ENCODE measurements at regions not wholly inside any gene's neighbourhood (a gene's known extent, or its start where the extent isn't known, plus 50 kb on each side); places are given as distances from the start of the nearest gene placed in this dataset.
"Not testable (repeated sequence)": the region's sequence is repeated elsewhere in the genome, so short reads cannot be mapped to it uniquely, and the experiment has no call there.

GRCh38 chr2:136319651-136320050 lies 201.7 kb upstream of the CXCR4 start:
- H3K36me3 ChIP-seq (ENCODE audit: insufficient read depth, low read length), result no peaks in the 10 kb centered on the region
- H3K9ac ChIP-seq (ENCODE audit: low read length), result no peak overlapping the region
- no peaks in the 10 kb centered on the region for H3K4me1 ChIP-seq (ENCODE audit: insufficient read depth, low read length)
- H3K4me3 ChIP-seq (ENCODE audit: low read depth in 1 of 2, low read length in 2 of 2), result no peak overlapping the region
- H3K27ac ChIP-seq (ENCODE audit: low read depth, low read length), result no peak overlapping the region
- no peaks in the 10 kb centered on the region for H3K27me3 ChIP-seq (ENCODE audit: control insufficient read depth in 1 of 2, insufficient read depth in 2 of 2, low read length in 2 of 2)
- H3K9me3 ChIP-seq (ENCODE audit: low read length), result no peaks in the 10 kb centered on the region

- no peaks in the 10 kb centered on the region for H3K4me1 ChIP-seq (ENCODE audit: insufficient read depth, low read length)
- no peaks in the 10 kb centered on the region for H3K9me3 ChIP-seq (ENCODE audit: low read length)
- H3K36me3 ChIP-seq (ENCODE audit: insufficient read depth, low read length), result no peaks in the 10 kb centered on the region
- no peak overlapping the region for H3K27ac ChIP-seq (ENCODE audit: low read depth, low read length)
- no peak overlapping the region for H3K9ac ChIP-seq (ENCODE audit: low read length)
- H3K4me3 ChIP-seq (ENCODE audit: low read depth in 1 of 2, low read length in 2 of 2), result no peak overlapping the region
- H3K27me3 ChIP-seq (ENCODE audit: control insufficient read depth in 1 of 2, insufficient read depth in 2 of 2, low read length in 2 of 2), result no peaks in the 10 kb centered on the region
Measured at GRCh38 chr2:136319237-136319636, 201.3 kb upstream of the CXCR4 start.

- Histone ChIP-seq H3K4me1 (ENCODE audit: insufficient read depth, low read length) (no peaks in the 10 kb centered on the region), H3K36me3 (ENCODE audit: insufficient read depth, low read length) (no peaks in the 10 kb centered on the region), H3K27ac (ENCODE audit: low read depth, low read length) (no peak overlapping the region), H3K9me3 (ENCODE audit: low read length) (no peaks in the 10 kb centered on the region), H3K4me3 (ENCODE audit: low read depth in 1 of 2, low read length in 2 of 2) (no peak overlapping the region), H3K27me3 (ENCODE audit: control insufficient read depth in 1 of 2, insufficient read depth in 2 of 2, low read length in 2 of 2) (no peaks in the 10 kb centered on the region), H3K9ac (ENCODE audit: low read length) (no peak overlapping the region)
Measured at GRCh38 chr2:136314240-136314639, 196.3 kb upstream of the CXCR4 start.

- not testable (repeated sequence) for H3K4me3 ChIP-seq (ENCODE audit: low read depth in 1 of 2, low read length in 2 of 2); H3K27ac ChIP-seq (ENCODE audit: low read depth, low read length); H3K4me1 ChIP-seq (ENCODE audit: insufficient read depth, low read length); H3K9me3 ChIP-seq (ENCODE audit: low read length); H3K36me3 ChIP-seq (ENCODE audit: insufficient read depth, low read length); H3K9ac ChIP-seq (ENCODE audit: low read length); H3K27me3 ChIP-seq (ENCODE audit: control insufficient read depth in 1 of 2, insufficient read depth in 2 of 2, low read length in 2 of 2)
Measured at GRCh38 chr2:136312568-136312967, 194.6 kb upstream of the CXCR4 start.

GRCh38 chr2:136310797-136311603 lies 193.1 kb upstream of the CXCR4 start:
- H3K27me3 ChIP-seq (ENCODE audit: control insufficient read depth in 1 of 2, insufficient read depth in 2 of 2, low read length in 2 of 2), result no peaks in the 10 kb centered on the region
- no peaks in the 10 kb centered on the region for H3K36me3 ChIP-seq (ENCODE audit: insufficient read depth, low read length)
- H3K9ac ChIP-seq (ENCODE audit: low read length), result no peak overlapping the region
- no peak overlapping the region for H3K4me3 ChIP-seq (ENCODE audit: low read depth in 1 of 2, low read length in 2 of 2)
- H3K9me3 ChIP-seq (ENCODE audit: low read length), result no peaks in the 10 kb centered on the region
- no peak overlapping the region for H3K27ac ChIP-seq (ENCODE audit: low read depth, low read length)
- no peaks in the 10 kb centered on the region for H3K4me1 ChIP-seq (ENCODE audit: insufficient read depth, low read length)

GRCh38 chr2:136310005-136310495 lies 192.1 kb upstream of the CXCR4 start:
- Histone ChIP-seq H3K36me3 (ENCODE audit: insufficient read depth, low read length) (no peaks in the 10 kb centered on the region), H3K9me3 (ENCODE audit: low read length) (no peaks in the 10 kb centered on the region), H3K9ac (ENCODE audit: low read length) (no peak overlapping the region), H3K4me3 (ENCODE audit: low read depth in 1 of 2, low read length in 2 of 2) (no peak overlapping the region), H3K4me1 (ENCODE audit: insufficient read depth, low read length) (no peaks in the 10 kb centered on the region), H3K27me3 (ENCODE audit: control insufficient read depth in 1 of 2, insufficient read depth in 2 of 2, low read length in 2 of 2) (no peaks in the 10 kb centered on the region), H3K27ac (ENCODE audit: low read depth, low read length) (no peak overlapping the region)

- Histone ChIP-seq H3K4me3 (ENCODE audit: low read depth in 1 of 2, low read length in 2 of 2) (no peak overlapping the region), H3K27me3 (ENCODE audit: control insufficient read depth in 1 of 2, insufficient read depth in 2 of 2, low read length in 2 of 2) (no peaks in the 10 kb centered on the region), H3K9me3 (ENCODE audit: low read length) (no peaks in the 10 kb centered on the region), H3K27ac (ENCODE audit: low read depth, low read length) (no peak overlapping the region), H3K36me3 (ENCODE audit: insufficient read depth, low read length) (no peaks in the 10 kb centered on the region), H3K9ac (ENCODE audit: low read length) (no peak overlapping the region), H3K4me1 (ENCODE audit: insufficient read depth, low read length) (no peaks in the 10 kb centered on the region)
Measured at GRCh38 chr2:136308611-136309010, 190.7 kb upstream of the CXCR4 start.

GRCh38 chr2:136306836-136307235 lies 188.9 kb upstream of the CXCR4 start:
- H3K9me3 ChIP-seq (ENCODE audit: low read length), result no peaks in the 10 kb centered on the region
- H3K4me3 ChIP-seq (ENCODE audit: low read depth in 1 of 2, low read length in 2 of 2), result no peak overlapping the region
- H3K27ac ChIP-seq (ENCODE audit: low read depth, low read length), result no peak overlapping the region
- no peaks in the 10 kb centered on the region for H3K4me1 ChIP-seq (ENCODE audit: insufficient read depth, low read length)
- no peaks in the 10 kb centered on the region for H3K36me3 ChIP-seq (ENCODE audit: insufficient read depth, low read length)
- no peak overlapping the region for H3K9ac ChIP-seq (ENCODE audit: low read length)
- no peaks in the 10 kb centered on the region for H3K27me3 ChIP-seq (ENCODE audit: control insufficient read depth in 1 of 2, insufficient read depth in 2 of 2, low read length in 2 of 2)

- H3K9ac ChIP-seq (ENCODE audit: low read length), result no peak overlapping the region
- no peaks in the 10 kb centered on the region for H3K36me3 ChIP-seq (ENCODE audit: insufficient read depth, low read length)
- H3K9me3 ChIP-seq (ENCODE audit: low read length), result no peaks in the 10 kb centered on the region
- no peaks in the 10 kb centered on the region for H3K4me1 ChIP-seq (ENCODE audit: insufficient read depth, low read length)
- H3K27ac ChIP-seq (ENCODE audit: low read depth, low read length), result no peak overlapping the region
- no peaks in the 10 kb centered on the region for H3K27me3 ChIP-seq (ENCODE audit: control insufficient read depth in 1 of 2, insufficient read depth in 2 of 2, low read length in 2 of 2)
- no peak overlapping the region for H3K4me3 ChIP-seq (ENCODE audit: low read depth in 1 of 2, low read length in 2 of 2)
Measured at GRCh38 chr2:136305517-136306192, 187.7 kb upstream of the CXCR4 start.

- Histone ChIP-seq H3K9ac (ENCODE audit: low read length) (no peak overlapping the region), H3K36me3 (ENCODE audit: insufficient read depth, low read length) (no peaks in the 10 kb centered on the region), H3K27ac (ENCODE audit: low read depth, low read length) (no peak overlapping the region), H3K27me3 (ENCODE audit: control insufficient read depth in 1 of 2, insufficient read depth in 2 of 2, low read length in 2 of 2) (no peaks in the 10 kb centered on the region), H3K9me3 (ENCODE audit: low read length) (no peaks in the 10 kb centered on the region), H3K4me1 (ENCODE audit: insufficient read depth, low read length) (no peaks in the 10 kb centered on the region), H3K4me3 (ENCODE audit: low read depth in 1 of 2, low read length in 2 of 2) (no peak overlapping the region)
Measured at GRCh38 chr2:136301006-136301405, 183.1 kb upstream of the CXCR4 start.

GRCh38 chr2:136298631-136299030 lies 180.7 kb upstream of the CXCR4 start:
- H3K36me3 ChIP-seq (ENCODE audit: insufficient read depth, low read length), result no peaks in the 10 kb centered on the region
- no peak overlapping the region for H3K9ac ChIP-seq (ENCODE audit: low read length)
- no peaks in the 10 kb centered on the region for H3K4me1 ChIP-seq (ENCODE audit: insufficient read depth, low read length)
- H3K27ac ChIP-seq (ENCODE audit: low read depth, low read length), result no peak overlapping the region
- no peaks in the 10 kb centered on the region for H3K9me3 ChIP-seq (ENCODE audit: low read length)
- no peaks in the 10 kb centered on the region for H3K27me3 ChIP-seq (ENCODE audit: control insufficient read depth in 1 of 2, insufficient read depth in 2 of 2, low read length in 2 of 2)
- H3K4me3 ChIP-seq (ENCODE audit: low read depth in 1 of 2, low read length in 2 of 2), result no peak overlapping the region

- Histone ChIP-seq H3K9ac (ENCODE audit: low read length) (no peak overlapping the region), H3K27ac (ENCODE audit: low read depth, low read length) (no peak overlapping the region), H3K27me3 (ENCODE audit: control insufficient read depth in 1 of 2, insufficient read depth in 2 of 2, low read length in 2 of 2) (no peaks in the 10 kb centered on the region), H3K4me3 (ENCODE audit: low read depth in 1 of 2, low read length in 2 of 2) (no peak overlapping the region), H3K36me3 (ENCODE audit: insufficient read depth, low read length) (no peaks in the 10 kb centered on the region), H3K9me3 (ENCODE audit: low read length) (no peaks in the 10 kb centered on the region), H3K4me1 (ENCODE audit: insufficient read depth, low read length) (no peaks in the 10 kb centered on the region)
Measured at GRCh38 chr2:136297994-136298393, 180.0 kb upstream of the CXCR4 start.

Data from muscle layer of colon (tissue), 2 donors.